ENCODE measurements at regions not wholly inside any gene's neighbourhood (a gene's known extent, or its start where the extent isn't known, plus 50 kb on each side); places are given as distances from the start of the nearest gene placed in this dataset.
"Not testable (repeated sequence)": the region's sequence is repeated elsewhere in the genome, so short reads cannot be mapped to it uniquely, and the experiment has no call there.

- DNase-seq = not testable (repeated sequence)
Observed at GRCh38 chr5:19142713-19143414, 845.1 kb downstream of the CDH18 start.

GRCh38 chr5:19143935-19144334, 844.1 kb downstream of the CDH18 start:
- no peak for DNase-seq

GRCh38 chr5:19169426-19169825, 818.6 kb downstream of the CDH18 start:
- DNase-seq = no peak

- DNase-seq = peak; percentile 16
Observed at GRCh38 chr5:19172926-19173470, 815.0 kb downstream of the CDH18 start.

GRCh38 chr5:19175776-19176570, 812.0 kb downstream of the CDH18 start:
- peak; percentile 73 for DNase-seq

- DNase-seq = peak; percentile 72
Observed at GRCh38 chr5:19179571-19179970, 808.4 kb downstream of the CDH18 start.

GRCh38 chr5:19189176-19189575, 798.8 kb downstream of the CDH18 start:
- no peak for DNase-seq

GRCh38 chr5:19193631-19194030, 794.4 kb downstream of the CDH18 start:
- no peak for DNase-seq

- DNase-seq = no peak
Observed at GRCh38 chr5:19196631-19197030, 791.4 kb downstream of the CDH18 start.

GRCh38 chr5:19200251-19200650, 787.7 kb downstream of the CDH18 start:
- no peak for DNase-seq

- DNase-seq = no peak
Observed at GRCh38 chr5:19208397-19208796, 779.6 kb downstream of the CDH18 start.

- no peak for DNase-seq
Observed at GRCh38 chr5:19210886-19211285, 777.1 kb downstream of the CDH18 start.

- no peak for DNase-seq
Observed at GRCh38 chr5:19229179-19229835, 758.7 kb downstream of the CDH18 start.

- no peak for DNase-seq
Observed at GRCh38 chr5:19233573-19233972, 754.4 kb downstream of the CDH18 start.

- no peak for DNase-seq
Observed at GRCh38 chr5:19235101-19235584, 752.9 kb downstream of the CDH18 start.

- no peak for DNase-seq
Observed at GRCh38 chr5:19240170-19240569, 747.8 kb downstream of the CDH18 start.

GRCh38 chr5:19241690-19242089, 746.3 kb downstream of the CDH18 start:
- DNase-seq = no peak

GRCh38 chr5:19246191-19246590, 741.8 kb downstream of the CDH18 start:
- DNase-seq = not testable (repeated sequence)

- DNase-seq = no peak
Observed at GRCh38 chr5:19247302-19247701, 740.7 kb downstream of the CDH18 start.

- DNase-seq = peak; percentile 13
Observed at GRCh38 chr5:19256036-19256435, 732.0 kb downstream of the CDH18 start.

GRCh38 chr5:19258686-19259085, 729.3 kb downstream of the CDH18 start:
- no peak for DNase-seq

- no peak for DNase-seq
Observed at GRCh38 chr5:19261879-19262278, 726.1 kb downstream of the CDH18 start.

- DNase-seq = no peak
Observed at GRCh38 chr5:19264821-19265220, 723.2 kb downstream of the CDH18 start.

Data from NCI-H2171 (cell line).